NT2/D1 (cell line): ENCODE measurements at regions not wholly inside any gene's neighbourhood (a gene's known extent, or its start where the extent isn't known, plus 50 kb on each side); places are given as distances from the start of the nearest gene placed in this dataset.

Source experiments
- SUZ12 ChIP-seq: IDR thresholded peaks from 2 replicates; pipeline ENCODE4 v1.6.1; 2011; ENCODE audit not compliant: insufficient read length, insufficient read depth; ENCODE audit errors: extremely low read depth
- YY1 ChIP-seq: IDR thresholded peaks from 2 replicates; pipeline ENCODE4 v1.6.1; 2011; ENCODE audit not compliant: insufficient read length, insufficient read depth
- ZNF274 ChIP-seq: IDR thresholded peaks from 2 replicates; pipeline ENCODE4 v1.6.1; 2011; ENCODE audit warnings: mild to moderate bottlenecking, low read depth, low read length

- TF ChIP-seq YY1 (no peak), SUZ12 (no peak), ZNF274 (no peak)
Observed at GRCh38 chr10:113397047-113397446, 155.8 kb upstream of the HABP2 start.
